C4-2B (cell line): ENCODE measurements at regions not wholly inside any gene's neighbourhood (a gene's known extent, or its start where the extent isn't known, plus 50 kb on each side); places are given as distances from the start of the nearest gene placed in this dataset.

ENCODE experiments used
- H3K27ac ChIP-seq: fragments of 450-650 bp; 2 replicates; pipeline ENCODE4 v1.5.1; 2017
- ZFX ChIP-seq: fragments of 450-650 bp; IDR thresholded peaks from 2 replicates; pipeline ENCODE4 v1.6.1; 2017
- TF ChIP-seq, protein P1 (sequence below): fragments of 450-650 bp; conservative IDR thresholded peaks from 2 replicates; pipeline ENCODE4 v1.5.1; 2017; ENCODE audit warnings: mild to moderate bottlenecking

DNA sequence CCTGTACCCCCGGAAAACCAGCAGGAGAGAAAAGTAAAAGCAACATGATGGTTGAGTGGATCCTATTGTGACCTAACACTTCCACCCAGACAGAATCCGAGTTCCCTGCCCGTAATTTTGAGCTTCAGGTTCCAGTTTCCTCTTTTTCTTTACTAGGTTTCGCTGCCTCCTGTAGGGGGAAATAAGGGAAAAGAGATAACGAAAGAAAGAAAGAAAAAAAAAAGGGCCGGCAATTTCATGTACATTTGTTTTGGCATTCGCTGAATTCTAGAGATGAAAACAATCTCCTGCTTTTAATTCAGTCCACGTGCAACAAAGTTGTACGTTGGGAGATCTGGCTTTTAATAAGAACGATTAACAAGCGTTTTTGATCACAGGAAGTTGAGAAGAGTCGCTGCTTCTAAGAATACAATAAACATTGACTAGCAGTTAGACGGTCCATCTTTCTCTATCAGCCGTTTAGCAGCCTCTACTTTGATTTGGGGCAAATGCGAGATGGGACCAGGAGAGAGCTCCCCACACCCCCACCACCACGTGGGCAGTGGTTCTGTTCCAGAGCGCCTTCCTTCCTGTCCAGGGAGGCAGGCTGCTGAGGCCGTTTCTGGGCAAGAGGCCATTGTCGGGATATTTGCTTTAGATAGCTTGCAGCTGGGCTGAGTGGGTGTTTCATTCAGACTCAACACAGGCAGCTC, 155.9 kb upstream of the RUNX1 start:
- TF ChIP-seq, protein P1, sequence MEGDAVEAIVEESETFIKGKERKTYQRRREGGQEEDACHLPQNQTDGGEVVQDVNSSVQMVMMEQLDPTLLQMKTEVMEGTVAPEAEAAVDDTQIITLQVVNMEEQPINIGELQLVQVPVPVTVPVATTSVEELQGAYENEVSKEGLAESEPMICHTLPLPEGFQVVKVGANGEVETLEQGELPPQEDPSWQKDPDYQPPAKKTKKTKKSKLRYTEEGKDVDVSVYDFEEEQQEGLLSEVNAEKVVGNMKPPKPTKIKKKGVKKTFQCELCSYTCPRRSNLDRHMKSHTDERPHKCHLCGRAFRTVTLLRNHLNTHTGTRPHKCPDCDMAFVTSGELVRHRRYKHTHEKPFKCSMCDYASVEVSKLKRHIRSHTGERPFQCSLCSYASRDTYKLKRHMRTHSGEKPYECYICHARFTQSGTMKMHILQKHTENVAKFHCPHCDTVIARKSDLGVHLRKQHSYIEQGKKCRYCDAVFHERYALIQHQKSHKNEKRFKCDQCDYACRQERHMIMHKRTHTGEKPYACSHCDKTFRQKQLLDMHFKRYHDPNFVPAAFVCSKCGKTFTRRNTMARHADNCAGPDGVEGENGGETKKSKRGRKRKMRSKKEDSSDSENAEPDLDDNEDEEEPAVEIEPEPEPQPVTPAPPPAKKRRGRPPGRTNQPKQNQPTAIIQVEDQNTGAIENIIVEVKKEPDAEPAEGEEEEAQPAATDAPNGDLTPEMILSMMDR = peak; percentile 10; the same call in 1 of the 2 replicates
- no peak for TF ChIP-seq ZFX
- H3K27ac ChIP-seq = no peak overlapping the region

DNA sequence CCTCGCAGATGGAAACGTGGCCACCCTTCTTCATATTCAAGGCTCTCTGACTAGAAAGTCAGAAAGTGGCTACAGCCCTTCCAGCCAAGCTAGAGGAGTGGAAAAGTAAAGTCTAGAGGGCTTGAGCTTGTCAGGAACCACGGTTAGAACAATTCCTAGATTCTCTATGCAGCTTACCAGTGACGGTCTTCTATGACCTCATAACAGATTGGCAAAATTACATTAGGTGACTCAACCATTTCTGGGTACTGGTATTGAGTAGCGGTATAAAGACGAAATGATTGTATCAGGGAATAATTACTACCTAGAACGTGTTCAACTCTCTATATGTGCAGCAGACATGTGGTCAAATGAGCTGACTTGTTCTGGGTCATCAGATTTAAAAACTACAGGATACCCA, 155.0 kb upstream of the RUNX1 start:
- TF ChIP-seq ZFX = no peak
- TF ChIP-seq, protein P1 = no peak
- no peak overlapping the region for H3K27ac ChIP-seq

DNA sequence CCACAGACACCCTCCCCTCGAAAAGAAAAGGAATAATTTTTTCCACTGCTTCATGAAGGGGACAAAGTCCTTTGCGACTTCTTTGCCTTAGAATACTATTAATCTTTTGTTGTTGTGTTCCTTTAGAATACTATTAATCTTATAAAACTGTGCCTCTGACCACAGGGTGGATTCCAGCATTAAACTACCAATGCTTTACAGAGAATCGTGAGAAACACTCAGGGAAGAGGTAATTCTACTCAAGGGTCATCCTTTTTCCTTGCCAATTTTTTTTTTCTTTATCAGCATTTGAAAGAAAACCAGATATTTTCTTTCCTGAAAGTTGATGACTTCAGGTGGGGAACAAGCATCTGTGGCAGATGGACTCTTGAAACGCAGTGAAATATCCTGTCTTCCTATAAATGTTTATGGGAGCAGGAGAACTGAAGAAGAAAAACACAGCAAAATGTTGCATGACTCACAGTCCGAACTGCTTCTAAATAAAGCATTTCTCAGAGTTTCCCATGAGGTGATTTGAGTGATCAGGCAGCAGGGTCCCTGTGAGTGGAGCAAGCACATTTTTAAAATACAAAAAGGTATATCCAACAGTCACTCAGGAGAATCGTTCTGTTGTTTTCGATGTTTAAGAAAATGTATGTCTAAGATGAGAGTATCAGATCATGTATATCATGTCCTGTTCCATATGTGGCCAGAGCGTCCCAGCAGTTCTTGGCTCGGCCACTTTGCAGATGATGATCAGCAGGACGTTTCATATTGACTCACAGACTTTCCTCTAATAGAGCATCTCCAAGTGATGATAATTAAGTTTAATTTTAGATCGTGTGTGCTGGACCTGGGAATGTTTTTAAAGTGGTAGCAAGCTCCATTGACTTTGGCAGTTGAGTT, 154.2 kb upstream of the RUNX1 start:
- H3K27ac ChIP-seq = no peak overlapping the region
- TF ChIP-seq, protein P1 = no peak
- no peak for TF ChIP-seq ZFX

DNA sequence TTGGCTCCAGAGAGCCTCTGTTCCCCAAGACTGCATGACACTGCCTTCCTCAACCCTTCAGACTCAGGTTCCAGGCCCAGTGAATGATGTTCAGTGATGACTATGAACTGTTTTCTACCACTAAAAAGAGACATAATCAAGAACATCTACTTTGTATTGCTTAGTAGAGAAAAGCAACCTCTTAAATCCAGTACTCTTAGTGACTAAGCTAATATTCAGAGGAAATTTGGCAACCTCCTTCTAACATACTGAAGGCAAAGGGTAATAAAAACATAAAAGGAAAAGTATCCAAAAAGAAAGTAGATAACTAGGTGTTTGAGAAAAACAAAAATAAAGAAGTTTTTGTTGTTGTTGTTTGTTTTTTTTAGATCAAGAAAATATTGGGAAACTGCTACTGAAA, 153.3 kb upstream of the RUNX1 start:
- no peak for TF ChIP-seq ZFX
- TF ChIP-seq, protein P1 = no peak

DNA sequence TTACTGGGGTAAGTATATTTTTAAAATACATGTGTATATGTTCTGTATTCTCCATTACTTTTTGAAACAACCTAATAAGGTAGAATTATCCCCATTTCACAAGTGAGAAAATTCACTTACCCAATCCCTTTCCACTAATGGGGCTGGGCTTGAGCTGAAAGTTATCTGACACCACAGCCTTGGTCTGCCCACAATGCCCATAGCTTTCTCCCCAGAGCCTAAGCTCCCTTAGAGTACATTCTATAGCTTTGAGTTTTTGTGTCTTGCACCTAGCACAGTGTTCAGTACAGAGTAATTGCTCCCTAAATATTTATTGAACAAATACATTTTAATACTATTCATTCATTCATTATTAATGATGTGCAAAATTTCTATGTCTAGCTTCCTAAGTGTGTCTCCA, 152.7 kb upstream of the RUNX1 start:
- H3K27ac ChIP-seq = no peak overlapping the region
- TF ChIP-seq ZFX = no peak
- TF ChIP-seq, protein P1 = no peak

More for the DNA sequence above, 153.3 kb upstream of the RUNX1 start:
- H3K27ac ChIP-seq = no peak overlapping the region

DNA sequence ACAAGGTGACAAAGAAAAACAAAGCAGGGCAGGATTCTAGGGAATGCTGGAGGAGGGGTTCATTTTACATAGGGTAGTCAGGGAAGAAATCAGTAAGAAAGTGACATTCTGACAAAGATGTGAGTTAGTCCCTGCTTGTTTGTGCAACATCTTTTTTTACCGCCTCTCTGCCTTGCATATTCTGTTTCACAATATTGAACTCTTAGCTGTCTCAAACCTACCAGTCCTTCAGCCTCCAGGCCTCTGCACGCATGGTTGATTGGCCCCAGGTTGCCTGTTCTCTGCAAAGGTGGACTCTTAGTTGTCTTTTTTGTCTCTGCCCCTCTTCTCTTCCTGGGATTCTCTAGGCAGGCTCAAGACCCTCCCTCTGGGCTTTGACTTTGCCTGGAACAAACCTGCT, 152.2 kb upstream of the RUNX1 start:
- no peak overlapping the region for H3K27ac ChIP-seq
- TF ChIP-seq ZFX = no peak
- TF ChIP-seq, protein P1 = no peak

DNA sequence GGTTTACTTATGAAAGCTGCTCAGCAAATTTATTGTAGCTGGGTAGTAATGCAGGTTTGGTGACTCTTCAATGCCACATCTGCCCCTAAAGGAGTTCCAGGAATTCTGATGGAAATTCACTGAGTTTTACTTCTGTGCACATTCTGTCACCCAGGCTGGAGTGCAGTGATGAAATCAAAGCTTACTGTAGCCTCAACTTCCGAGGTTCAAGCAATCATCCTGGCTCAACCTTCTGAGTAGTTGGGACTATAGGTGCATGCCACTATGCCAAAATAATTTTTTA, 150.6 kb upstream of the RUNX1 start:
- no peak overlapping the region for H3K27ac ChIP-seq
- TF ChIP-seq, protein P1 = no peak
- no peak for TF ChIP-seq ZFX
